Esophagus squamous epithelium (tissue), 4 donors: ENCODE measurements at regions not wholly inside any gene's neighbourhood (a gene's known extent, or its start where the extent isn't known, plus 50 kb on each side); places are given as distances from the start of the nearest gene placed in this dataset.

Experiments
- POLR2A ChIP-seq, 4 donors: fragments of 450-650 bp; IDR thresholded peaks; one replicate each; pipeline ENCODE4 v1.6.1; 2017; ENCODE audit warnings: antibody characterized with exemption in 4 of 4, mild to moderate bottlenecking in 4 of 4, moderate library complexity in 3 of 4
- TF ChIP-seq, protein P1 (sequence below), 6 experiments: fragments of 450-650 bp in 4 of 6; fragments of 200-600 bp in 2 of 6; sonication (generic) in 2 of 6; IDR thresholded peaks; one replicate each; pipeline ENCODE4 v1.5.1; 2016 to 2019; ENCODE audit warnings: antibody characterized with exemption in 6 of 6, mild to moderate bottlenecking in 4 of 6, moderate library complexity in 4 of 6

DNA sequence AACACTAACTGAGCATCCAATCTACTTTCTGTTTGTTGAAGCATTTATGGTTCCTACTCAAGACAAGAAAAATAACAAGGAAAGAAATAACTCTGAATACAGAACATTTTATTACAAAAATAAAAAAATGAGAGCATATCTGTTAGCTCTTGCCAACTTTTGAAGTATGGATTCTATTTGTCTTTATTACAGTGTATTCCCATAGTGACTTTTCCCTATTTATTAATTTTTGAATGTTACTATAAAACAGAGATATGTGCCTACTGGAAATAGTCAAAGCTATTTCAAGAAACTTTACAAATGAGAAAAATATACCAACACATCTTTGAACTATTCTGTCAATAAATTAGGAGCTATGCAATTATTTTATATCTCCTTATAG, 153.0 kb downstream of the HLX start:
- TF ChIP-seq, protein P1, sequence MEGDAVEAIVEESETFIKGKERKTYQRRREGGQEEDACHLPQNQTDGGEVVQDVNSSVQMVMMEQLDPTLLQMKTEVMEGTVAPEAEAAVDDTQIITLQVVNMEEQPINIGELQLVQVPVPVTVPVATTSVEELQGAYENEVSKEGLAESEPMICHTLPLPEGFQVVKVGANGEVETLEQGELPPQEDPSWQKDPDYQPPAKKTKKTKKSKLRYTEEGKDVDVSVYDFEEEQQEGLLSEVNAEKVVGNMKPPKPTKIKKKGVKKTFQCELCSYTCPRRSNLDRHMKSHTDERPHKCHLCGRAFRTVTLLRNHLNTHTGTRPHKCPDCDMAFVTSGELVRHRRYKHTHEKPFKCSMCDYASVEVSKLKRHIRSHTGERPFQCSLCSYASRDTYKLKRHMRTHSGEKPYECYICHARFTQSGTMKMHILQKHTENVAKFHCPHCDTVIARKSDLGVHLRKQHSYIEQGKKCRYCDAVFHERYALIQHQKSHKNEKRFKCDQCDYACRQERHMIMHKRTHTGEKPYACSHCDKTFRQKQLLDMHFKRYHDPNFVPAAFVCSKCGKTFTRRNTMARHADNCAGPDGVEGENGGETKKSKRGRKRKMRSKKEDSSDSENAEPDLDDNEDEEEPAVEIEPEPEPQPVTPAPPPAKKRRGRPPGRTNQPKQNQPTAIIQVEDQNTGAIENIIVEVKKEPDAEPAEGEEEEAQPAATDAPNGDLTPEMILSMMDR (IDR thresholded peaks at IDR 0.05): no peak
- TF ChIP-seq POLR2A (IDR thresholded peaks at IDR 0.05): no peak
